ENCODE measurements at regions not wholly inside any gene's neighbourhood (a gene's known extent, or its start where the extent isn't known, plus 50 kb on each side); places are given as distances from the start of the nearest gene placed in this dataset.

- H3K4me1 Mint-ChIP-seq, result peaks cover 50% of the 10 kb centered on the region
- H3K36me3 Mint-ChIP-seq, result no peaks in the 10 kb centered on the region
- H3K27ac Mint-ChIP-seq, result peak overlapping the region; percentile 78
- H3K27me3 Mint-ChIP-seq, result no peaks in the 10 kb centered on the region
- DNase-seq, result no peak
- H3K9me3 Mint-ChIP-seq, result peaks cover 2% of the 10 kb centered on the region
- no peak overlapping the region for H3K4me3 Mint-ChIP-seq
Observed at GRCh38 chr16:85996843-85997242, 97.9 kb downstream of the IRF8 start.

- Mint-ChIP-seq H3K36me3 (no peaks in the 10 kb centered on the region), H3K27me3 (no peaks in the 10 kb centered on the region), H3K9me3 (peaks cover 2% of the 10 kb centered on the region), H3K4me1 (peaks cover 39% of the 10 kb centered on the region), H3K27ac (peak overlapping the region; percentile 70), H3K4me3 (no peak overlapping the region)
- no peak for DNase-seq
Observed at GRCh38 chr16:85998171-85998867, 99.4 kb downstream of the IRF8 start.

- Mint-ChIP-seq H3K4me3 (peak overlapping the region; percentile 13), H3K27ac (peak overlapping the region; percentile 70)
Observed at GRCh38 chr16:85998868-85999729, 100.1 kb downstream of the IRF8 start.

GRCh38 chr16:85999778-86000177, 100.8 kb downstream of the IRF8 start:
- H3K4me3 Mint-ChIP-seq, result no peak overlapping the region
- H3K27me3 Mint-ChIP-seq, result peaks cover 4% of the 10 kb centered on the region
- H3K4me1 Mint-ChIP-seq, result peaks cover 35% of the 10 kb centered on the region

More at GRCh38 chr16:85998868-85999729, 100.1 kb downstream of the IRF8 start:
- Mint-ChIP-seq H3K36me3 (no peaks in the 10 kb centered on the region), H3K4me1 (peaks cover 39% of the 10 kb centered on the region), H3K9me3 (peaks cover 2% of the 10 kb centered on the region), H3K27me3 (peaks cover 4% of the 10 kb centered on the region)
- no peak for DNase-seq

GRCh38 chr16:86002178-86002900, 103.4 kb downstream of the IRF8 start:
- Mint-ChIP-seq H3K9me3 (peaks cover 2% of the 10 kb centered on the region), H3K36me3 (no peaks in the 10 kb centered on the region), H3K27ac (no peak overlapping the region), H3K27me3 (peaks cover 4% of the 10 kb centered on the region), H3K4me1 (peaks cover 19% of the 10 kb centered on the region), H3K4me3 (no peak overlapping the region)
- DNase-seq, result no peak

More at GRCh38 chr16:85999778-86000177, 100.8 kb downstream of the IRF8 start:
- H3K36me3 Mint-ChIP-seq, result no peaks in the 10 kb centered on the region
- peaks cover 2% of the 10 kb centered on the region for H3K9me3 Mint-ChIP-seq
- no peak overlapping the region for H3K27ac Mint-ChIP-seq
- no peak for DNase-seq

- Mint-ChIP-seq H3K9me3 (no peaks in the 10 kb centered on the region), H3K27ac (peak overlapping the region; percentile 38), H3K4me1 (peaks cover 27% of the 10 kb centered on the region), H3K4me3 (peak overlapping the region; percentile 19), H3K36me3 (no peaks in the 10 kb centered on the region), H3K27me3 (peaks cover 4% of the 10 kb centered on the region)
- DNase-seq, result no peak
Observed at GRCh38 chr16:86007524-86007923, 108.6 kb downstream of the IRF8 start.

- H3K4me3 Mint-ChIP-seq, result no peak overlapping the region
- DNase-seq, result no peak
- H3K36me3 Mint-ChIP-seq, result peaks cover 4% of the 10 kb centered on the region
- H3K4me1 Mint-ChIP-seq, result peaks cover 33% of the 10 kb centered on the region
- H3K27ac Mint-ChIP-seq, result no peak overlapping the region
- H3K9me3 Mint-ChIP-seq, result peaks cover 4% of the 10 kb centered on the region
- H3K27me3 Mint-ChIP-seq, result no peaks in the 10 kb centered on the region
Observed at GRCh38 chr16:86010680-86011141, 111.7 kb downstream of the IRF8 start.

GRCh38 chr16:86011532-86011931, 112.6 kb downstream of the IRF8 start:
- Mint-ChIP-seq H3K36me3 (peaks cover 4% of the 10 kb centered on the region), H3K4me3 (no peak overlapping the region), H3K4me1 (peaks cover 38% of the 10 kb centered on the region), H3K9me3 (peaks cover 4% of the 10 kb centered on the region), H3K27ac (no peak overlapping the region), H3K27me3 (peaks cover under 1% of the 10 kb centered on the region)
- DNase-seq, result no peak

GRCh38 chr16:86012221-86012620, 113.3 kb downstream of the IRF8 start:
- Mint-ChIP-seq H3K36me3 (peaks cover 4% of the 10 kb centered on the region), H3K9me3 (peaks cover 4% of the 10 kb centered on the region), H3K4me3 (no peak overlapping the region), H3K27me3 (peaks cover 7% of the 10 kb centered on the region), H3K4me1 (peaks cover 40% of the 10 kb centered on the region), H3K27ac (no peak overlapping the region)
- no peak for DNase-seq

- H3K9me3 Mint-ChIP-seq, result peaks cover 4% of the 10 kb centered on the region
- H3K36me3 Mint-ChIP-seq, result peaks cover 4% of the 10 kb centered on the region
- H3K4me3 Mint-ChIP-seq, result no peak overlapping the region
- peaks cover 33% of the 10 kb centered on the region for H3K4me1 Mint-ChIP-seq
- H3K27ac Mint-ChIP-seq, result no peak overlapping the region
- H3K27me3 Mint-ChIP-seq, result peaks cover 20% of the 10 kb centered on the region
- DNase-seq, result no peak
Observed at GRCh38 chr16:86013867-86014266, 114.9 kb downstream of the IRF8 start.

- peaks cover 35% of the 10 kb centered on the region for H3K27me3 Mint-ChIP-seq
- H3K4me3 Mint-ChIP-seq, result no peak overlapping the region
- peaks cover 11% of the 10 kb centered on the region for H3K36me3 Mint-ChIP-seq
- H3K27ac Mint-ChIP-seq, result no peak overlapping the region
- H3K4me1 Mint-ChIP-seq, result peaks cover 28% of the 10 kb centered on the region
- peaks cover 15% of the 10 kb centered on the region for H3K9me3 Mint-ChIP-seq
- no peak for DNase-seq
Observed at GRCh38 chr16:86015606-86016005, 116.6 kb downstream of the IRF8 start.

GRCh38 chr16:86016201-86016965, 117.4 kb downstream of the IRF8 start:
- Mint-ChIP-seq H3K4me1 (peaks cover 28% of the 10 kb centered on the region), H3K27me3 (peaks cover 40% of the 10 kb centered on the region), H3K9me3 (peaks cover 15% of the 10 kb centered on the region), H3K4me3 (no peak overlapping the region), H3K36me3 (peaks cover 13% of the 10 kb centered on the region), H3K27ac (no peak overlapping the region)
- peak; percentile 39 for DNase-seq

GRCh38 chr16:86018071-86018470, 119.1 kb downstream of the IRF8 start:
- Mint-ChIP-seq H3K4me1 (peaks cover 28% of the 10 kb centered on the region), H3K4me3 (no peak overlapping the region), H3K27me3 (peaks cover 40% of the 10 kb centered on the region), H3K36me3 (peaks cover 12% of the 10 kb centered on the region), H3K27ac (no peak overlapping the region), H3K9me3 (peaks cover 15% of the 10 kb centered on the region)
- DNase-seq, result no peak

GRCh38 chr16:86018487-86018886, 119.5 kb downstream of the IRF8 start:
- Mint-ChIP-seq H3K36me3 (peaks cover 12% of the 10 kb centered on the region), H3K27me3 (peaks cover 40% of the 10 kb centered on the region), H3K4me1 (peaks cover 28% of the 10 kb centered on the region), H3K4me3 (no peak overlapping the region), H3K27ac (peak overlapping the region; percentile 9), H3K9me3 (peaks cover 17% of the 10 kb centered on the region)
- no peak for DNase-seq
